Kidney capillary endothelial cell (primary cell): ENCODE measurements at regions not wholly inside any gene's neighbourhood (a gene's known extent, or its start where the extent isn't known, plus 50 kb on each side); places are given as distances from the start of the nearest gene placed in this dataset.

Experiments used
- DNase-seq: peaks from one replicate; pipeline ENCODE4 v3.0.0-alpha.2; 2018; ENCODE audit warnings: low spot score

- DNase-seq, result no peak
Observed at GRCh38 chr6:91387290-91388059, 800.6 kb upstream of the MAP3K7 start.

- no peak for DNase-seq
Observed at GRCh38 chr6:91386204-91386603, 799.3 kb upstream of the MAP3K7 start.

- no peak for DNase-seq
Observed at GRCh38 chr6:91383207-91383606, 796.3 kb upstream of the MAP3K7 start.

- DNase-seq, result no peak
Observed at GRCh38 chr6:91376686-91377085, 789.8 kb upstream of the MAP3K7 start.

- DNase-seq, result no peak
Observed at GRCh38 chr6:91366781-91367180, 779.9 kb upstream of the MAP3K7 start.

- DNase-seq, result no peak
Observed at GRCh38 chr6:91358986-91359385, 772.1 kb upstream of the MAP3K7 start.

GRCh38 chr6:91352878-91353277 lies 766.0 kb upstream of the MAP3K7 start:
- no peak for DNase-seq

GRCh38 chr6:91352321-91352720 lies 765.4 kb upstream of the MAP3K7 start:
- DNase-seq, result no peak

GRCh38 chr6:91350146-91350908 lies 763.5 kb upstream of the MAP3K7 start:
- DNase-seq, result no peak

- no peak for DNase-seq
Observed at GRCh38 chr6:91341473-91341872, 754.6 kb upstream of the MAP3K7 start.

- no peak for DNase-seq
Observed at GRCh38 chr6:91340896-91341395, 754.1 kb upstream of the MAP3K7 start.

GRCh38 chr6:91337967-91338366 lies 751.1 kb upstream of the MAP3K7 start:
- no peak for DNase-seq

- DNase-seq, result no peak
Observed at GRCh38 chr6:91330896-91331295, 744.0 kb upstream of the MAP3K7 start.

GRCh38 chr6:91328241-91328640 lies 741.4 kb upstream of the MAP3K7 start:
- no peak for DNase-seq

GRCh38 chr6:91324711-91325110 lies 737.8 kb upstream of the MAP3K7 start:
- no peak for DNase-seq

GRCh38 chr6:91317984-91318383 lies 731.1 kb upstream of the MAP3K7 start:
- DNase-seq, result no peak

GRCh38 chr6:91317247-91317835 lies 730.5 kb upstream of the MAP3K7 start:
- no peak for DNase-seq

GRCh38 chr6:91310178-91310577 lies 723.3 kb upstream of the MAP3K7 start:
- no peak for DNase-seq

GRCh38 chr6:91305755-91306154 lies 718.9 kb upstream of the MAP3K7 start:
- DNase-seq, result no peak

GRCh38 chr6:91304521-91304920 lies 717.6 kb upstream of the MAP3K7 start:
- no peak for DNase-seq

- DNase-seq, result no peak
Observed at GRCh38 chr6:91303326-91303725, 716.5 kb upstream of the MAP3K7 start.

GRCh38 chr6:91299544-91300491 lies 712.9 kb upstream of the MAP3K7 start:
- DNase-seq, result no peak
